H1 (cell line): ENCODE measurements at regions not wholly inside any gene's neighbourhood (a gene's known extent, or its start where the extent isn't known, plus 50 kb on each side); places are given as distances from the start of the nearest gene placed in this dataset.
"Not testable (repeated sequence)": the region's sequence is repeated elsewhere in the genome, so short reads cannot be mapped to it uniquely, and the experiment has no call there.

Experiments used
- CTCF ChIA-PET: fragments of 300-600 bp; sonication (Branson Sonifier 250); formaldehyde crosslinking; loops from one replicate; lab custom pipeline; 2021; ENCODE audit not compliant: partially characterized antibody; lab: Charles Lee
- POLR2A ChIA-PET: fragments of 300-600 bp; sonication (Branson Sonifier 250); formaldehyde crosslinking; loops from one replicate; lab custom pipeline; 2021; ENCODE audit warnings: inconsistent platforms; ENCODE audit not compliant: partially characterized antibody; lab: Charles Lee
- DNase-seq, 2 experiments: peaks; one replicate each; pipeline versions ENCODE4 v3.0.0 to v3.0.0-alpha.2; 2010 to 2022; ENCODE audit warnings: low spot score in 2 of 2, low read depth in 1 of 2, mixed read lengths in 1 of 2
- FAIRE-seq: peaks from 2 replicates; lab custom pipeline; 2011; peaks lifted over from hg19 to GRCh38; lab: Jason Lieb, UNC
- H2AFZ ChIP-seq: 2 replicates; pipeline ENCODE4 v1.8.1; 2012; ENCODE audit warnings: low read length, inconsistent platforms
- H2AK5ac ChIP-seq: 2 replicates; pipeline ENCODE4 v1.6.1; 2013; ENCODE audit warnings: low read depth, low read length
- H2BK120ac ChIP-seq: replicated peaks from 2 replicates; pipeline ENCODE3; 2013; ENCODE audit warnings: low read depth, low read length, inconsistent platforms
- H2BK12ac ChIP-seq: 2 replicates; pipeline ENCODE4 v1.6.1; 2013; ENCODE audit warnings: low read depth, low read length
- H2BK15ac ChIP-seq: 2 replicates; pipeline ENCODE4 v1.6.1; 2013; ENCODE audit warnings: low read length
- H2BK20ac ChIP-seq: 2 replicates; pipeline ENCODE4 v1.6.1; 2013; ENCODE audit warnings: low read length
- H2BK5ac ChIP-seq: 2 replicates; pipeline ENCODE4 v1.6.1; 2013; ENCODE audit warnings: low read depth, low read length
- H3K14ac ChIP-seq: 2 replicates; pipeline ENCODE4 v1.6.1; 2013; ENCODE audit warnings: inconsistent platforms; ENCODE audit not compliant: insufficient read length
- H3K18ac ChIP-seq: 2 replicates; pipeline ENCODE4 v1.6.1; 2013; ENCODE audit warnings: low read length; ENCODE audit errors: extremely low read depth
- H3K23ac ChIP-seq: 2 replicates; pipeline ENCODE4 v1.6.1; 2013; ENCODE audit warnings: inconsistent platforms; ENCODE audit not compliant: insufficient read length
- H3K23me2 ChIP-seq: 2 replicates; pipeline ENCODE4 v1.6.1; 2013; ENCODE audit warnings: low read depth, low read length
- H3K27ac ChIP-seq: 2 replicates; pipeline ENCODE4 v1.6.1; 2011; ENCODE audit warnings: low read depth, low read length, inconsistent platforms
- H3K27me3 ChIP-seq, 4 experiments: replicated peaks in 1 of 4; 1 replicate in 1 of 4; 2 replicates in 3 of 4; pipeline versions ENCODE4 v1.6.1 to v1.8.1; 2011 to 2013; ENCODE audit warnings: low read length in 3 of 4, mild to moderate bottlenecking in 3 of 4, inconsistent platforms in 2 of 4, mixed read lengths in 2 of 4, moderate library complexity in 1 of 4; ENCODE audit not compliant: control insufficient read depth in 3 of 4, insufficient read depth in 3 of 4; ENCODE audit errors: extremely low read depth in 1 of 4
- H3K36me3 ChIP-seq, 4 experiments: 2 replicates each; pipeline versions ENCODE4 v1.6.1 to v1.8.1; 2011 to 2013; ENCODE audit warnings: mild to moderate bottlenecking in 4 of 4, low read length in 3 of 4, moderate library complexity in 2 of 4, control low read depth in 1 of 4, inconsistent platforms in 1 of 4; ENCODE audit not compliant: insufficient read depth in 4 of 4, control insufficient read depth in 2 of 4
- H3K4ac ChIP-seq: replicated peaks from 2 replicates; pipeline ENCODE3; 2013; ENCODE audit warnings: low read length, low read depth, mixed read lengths, inconsistent platforms; ENCODE audit not compliant: insufficient read length
- H3K4me1 ChIP-seq, 4 experiments: replicated peaks in 1 of 4; 1 replicate in 1 of 4; 2 replicates in 3 of 4; pipeline versions ENCODE4 v1.6.1 to v1.8.1; 2011 to 2013; ENCODE audit warnings: low read length in 3 of 4, inconsistent platforms in 2 of 4, mixed read lengths in 1 of 4; ENCODE audit not compliant: insufficient read depth in 4 of 4, control insufficient read depth in 3 of 4
- H3K4me2 ChIP-seq, 2 experiments: 2 replicates each; pipeline versions ENCODE4 v1.6.1 to v1.8.1; 2011 to 2013; ENCODE audit warnings: low read depth in 2 of 2, low read length in 2 of 2, control low read depth in 1 of 2, inconsistent platforms in 1 of 2, mild to moderate bottlenecking in 1 of 2; ENCODE audit not compliant: insufficient read depth in 1 of 2
- H3K4me3 ChIP-seq, 4 experiments: fragments of 200-600, 300-600 bp in 1 of 4; sonication (generic), shearing (Covaris generic), sonication (Bioruptor Twin) in 1 of 4; 2 replicates each; pipeline versions ENCODE4 v1.5.1 to v1.8.1; 2011 to 2016; ENCODE audit warnings: low read length in 4 of 4, low read depth in 3 of 4, control low read depth in 2 of 4, inconsistent platforms in 2 of 4, mild to moderate bottlenecking in 2 of 4, mixed read lengths in 1 of 4, moderate library complexity in 1 of 4; ENCODE audit not compliant: insufficient read depth in 2 of 4; ENCODE audit errors: extremely low read depth in 1 of 4
- H3K56ac ChIP-seq: replicated peaks from 2 replicates; pipeline ENCODE3; 2013; ENCODE audit warnings: low read depth, mild to moderate bottlenecking, mixed read lengths, low read length, inconsistent platforms; ENCODE audit not compliant: insufficient read length
- H3K79me1 ChIP-seq: 2 replicates; pipeline ENCODE4 v1.6.1; 2013; ENCODE audit warnings: low read depth, low read length, control low read depth
- H3K79me2 ChIP-seq, 2 experiments: 2 replicates each; pipeline versions ENCODE4 v1.6.1 to v1.8.1; 2012 to 2013; ENCODE audit warnings: low read length in 2 of 2, mild to moderate bottlenecking in 2 of 2, inconsistent platforms in 1 of 2; ENCODE audit not compliant: insufficient read depth in 2 of 2, control insufficient read depth in 1 of 2
- H3K9ac ChIP-seq, 4 experiments: replicated peaks in 1 of 4; 1 replicate in 1 of 4; 2 replicates in 3 of 4; pipeline versions ENCODE4 v1.6.1 to v1.8.1; 2011 to 2013; ENCODE audit warnings: low read depth in 3 of 4, low read length in 3 of 4, control low read depth in 2 of 4, mild to moderate bottlenecking in 2 of 4, moderate library complexity in 2 of 4, inconsistent platforms in 1 of 4; ENCODE audit errors: extremely low read depth in 1 of 4
- H3K9me3 ChIP-seq, 2 experiments: 2 replicates each; pipeline versions ENCODE4 v1.6.1 to v1.8.1; 2012 to 2013; ENCODE audit warnings: mild to moderate bottlenecking in 2 of 2, moderate library complexity in 2 of 2, control low read depth in 1 of 2, inconsistent platforms in 1 of 2, low read depth in 1 of 2, low read length in 1 of 2, mixed read lengths in 1 of 2; ENCODE audit not compliant: insufficient read depth in 2 of 2
- H4K20me1 ChIP-seq, 2 experiments: replicated peaks in 1 of 2; 2 replicates each; pipeline versions ENCODE3 to v1.8.1; 2011 to 2013; ENCODE audit warnings: inconsistent platforms in 2 of 2, low read length in 2 of 2, mild to moderate bottlenecking in 1 of 2; ENCODE audit not compliant: insufficient read depth in 2 of 2, control insufficient read depth in 1 of 2
- H4K5ac ChIP-seq: 2 replicates; pipeline ENCODE4 v1.6.1; 2013; ENCODE audit warnings: low read length, low read depth, mixed read lengths, inconsistent platforms; ENCODE audit not compliant: insufficient read length
- H4K8ac ChIP-seq: 2 replicates; pipeline ENCODE4 v1.8.0; 2013; ENCODE audit warnings: mild to moderate bottlenecking, moderate library complexity, low read length, inconsistent platforms; ENCODE audit not compliant: insufficient read depth; ENCODE audit errors: extremely low read depth
- H4K91ac ChIP-seq: replicated peaks from 2 replicates; pipeline ENCODE3; 2013; ENCODE audit warnings: low read length, mixed read lengths, inconsistent platforms; ENCODE audit not compliant: insufficient read length
- WGBS, 2 experiments: shearing (Covaris generic) in 1 of 2; methylation state at CpG; one replicate each; pipeline versions ENCODE4 v1.1.6 to v1.1.7; 2013 to 2015; ENCODE audit warnings: low lambda C conversion rate in 2 of 2, mixed read lengths in 2 of 2, inconsistent platforms in 1 of 2, low coverage in 1 of 2, missing lambda C conversion rate in 1 of 2; ENCODE audit not compliant: insufficient replicate concordance in 2 of 2, insufficient coverage in 1 of 2, insufficient read length in 1 of 2; ENCODE audit errors: extremely low coverage in 1 of 2, missing lambda C conversion rate in 1 of 2; 5-methylcytosine and 5-hydroxymethylcytosine counted together

- H2AK5ac ChIP-seq, H3K79me1 ChIP-seq, H2BK12ac ChIP-seq, H2BK5ac ChIP-seq, H3K4me1 ChIP-seq, H3K56ac ChIP-seq, H2BK15ac ChIP-seq, H3K14ac ChIP-seq, H3K27me3 ChIP-seq, H3K36me3 ChIP-seq, H3K9ac ChIP-seq, H4K91ac ChIP-seq, H3K4ac ChIP-seq, H2AFZ ChIP-seq, CTCF ChIA-PET, H3K27ac ChIP-seq, H4K5ac ChIP-seq, H3K23me2 ChIP-seq, H3K23ac ChIP-seq, POLR2A ChIA-PET, H3K4me2 ChIP-seq, H4K20me1 ChIP-seq, H3K18ac ChIP-seq, H4K8ac ChIP-seq, DNase-seq, H2BK120ac ChIP-seq, H3K4me3 ChIP-seq, H2BK20ac ChIP-seq, FAIRE-seq, H3K9me3 ChIP-seq, H3K79me2 ChIP-seq: not testable (repeated sequence)
- WGBS, 2 experiments: 87% methylated on average over 1 of the region's 1 CpG; no CpG with 5 or more reads in 1 of the 2 experiments
These were observed 159.3 kb downstream of the AVL9 start for GRCh38 chr7:32654549-32654948.
